22Rv1 (cell line): ENCODE measurements at regions not wholly inside any gene's neighbourhood (a gene's known extent, or its start where the extent isn't known, plus 50 kb on each side); places are given as distances from the start of the nearest gene placed in this dataset.
"Not testable (repeated sequence)": the region's sequence is repeated elsewhere in the genome, so short reads cannot be mapped to it uniquely, and the experiment has no call there.

ENCODE experiments used
- CTCF ChIP-seq: fragments of 450-650 bp; IDR thresholded peaks from 2 replicates; pipeline ENCODE4 v1.5.1; 2017; ENCODE audit warnings: mild to moderate bottlenecking
- ZFX ChIP-seq: fragments of 450-650 bp; IDR thresholded peaks from 2 replicates; pipeline ENCODE4 v1.6.1; 2017; ENCODE audit warnings: antibody characterized with exemption, borderline replicate concordance

- TF ChIP-seq CTCF, ZFX: not testable (repeated sequence)
Observed at GRCh38 chrX:63235963-63236362, 115.2 kb downstream of the SPIN4 start.
